EH (cell line): ENCODE measurements at regions not wholly inside any gene's neighbourhood (a gene's known extent, or its start where the extent isn't known, plus 50 kb on each side); places are given as distances from the start of the nearest gene placed in this dataset.

Experiments
- DNase-seq: peaks from one replicate; pipeline ENCODE4 v3.0.0-alpha.2; 2015; ENCODE audit warnings: low read depth

DNA sequence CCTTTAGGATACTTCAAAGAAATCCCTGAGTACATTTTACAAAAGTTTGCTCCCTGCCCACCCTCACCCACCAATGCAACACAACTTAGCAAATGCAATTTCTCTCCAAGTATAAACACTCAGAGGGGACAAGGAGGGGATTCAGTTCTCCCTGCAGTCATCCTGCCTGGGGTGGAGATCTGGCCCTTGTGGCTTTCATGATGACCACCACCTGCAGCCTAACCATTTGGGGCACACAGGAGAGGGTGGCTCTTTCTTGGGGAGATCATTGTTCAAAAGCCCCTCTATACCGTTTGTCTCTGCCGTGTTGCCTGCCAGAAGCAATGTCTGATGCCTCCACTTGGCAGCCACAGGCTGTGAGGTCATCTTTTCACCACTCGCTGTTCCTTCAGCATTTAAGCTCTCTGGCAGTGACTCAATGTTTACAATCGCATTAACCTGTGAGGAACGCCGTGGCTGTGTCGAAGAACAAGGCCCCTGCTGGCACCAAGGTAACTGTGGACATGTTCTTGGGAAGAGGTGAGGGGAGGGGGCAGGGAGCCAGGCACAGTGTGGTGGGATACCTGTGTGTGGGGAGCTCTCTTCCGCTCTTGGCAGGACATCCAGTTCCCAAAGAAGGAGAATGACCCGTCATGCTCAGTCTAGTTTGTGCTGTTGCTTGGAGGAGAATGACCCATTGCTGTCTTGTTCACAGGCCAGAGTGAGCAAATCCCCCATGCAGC, 103.9 kb upstream of the DUSP10 start:
- no peak for DNase-seq

DNA sequence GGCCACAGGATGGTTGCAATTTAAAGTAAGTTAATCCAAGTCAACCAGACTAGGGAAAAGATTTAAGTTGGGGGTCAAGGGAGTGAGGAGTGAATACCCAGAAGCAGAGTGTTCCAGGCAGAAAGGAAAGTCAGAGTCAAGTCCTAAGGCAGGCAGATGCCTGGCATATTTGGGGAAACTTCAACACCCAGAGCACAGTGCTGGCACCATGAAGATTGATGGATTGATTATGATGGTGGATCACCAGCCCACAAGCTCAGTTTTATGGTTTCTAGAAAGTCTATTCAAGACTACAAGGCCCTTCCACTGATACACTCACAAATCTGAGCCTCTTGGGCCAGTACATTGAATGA, 100.1 kb upstream of the DUSP10 start:
- no peak for DNase-seq

DNA sequence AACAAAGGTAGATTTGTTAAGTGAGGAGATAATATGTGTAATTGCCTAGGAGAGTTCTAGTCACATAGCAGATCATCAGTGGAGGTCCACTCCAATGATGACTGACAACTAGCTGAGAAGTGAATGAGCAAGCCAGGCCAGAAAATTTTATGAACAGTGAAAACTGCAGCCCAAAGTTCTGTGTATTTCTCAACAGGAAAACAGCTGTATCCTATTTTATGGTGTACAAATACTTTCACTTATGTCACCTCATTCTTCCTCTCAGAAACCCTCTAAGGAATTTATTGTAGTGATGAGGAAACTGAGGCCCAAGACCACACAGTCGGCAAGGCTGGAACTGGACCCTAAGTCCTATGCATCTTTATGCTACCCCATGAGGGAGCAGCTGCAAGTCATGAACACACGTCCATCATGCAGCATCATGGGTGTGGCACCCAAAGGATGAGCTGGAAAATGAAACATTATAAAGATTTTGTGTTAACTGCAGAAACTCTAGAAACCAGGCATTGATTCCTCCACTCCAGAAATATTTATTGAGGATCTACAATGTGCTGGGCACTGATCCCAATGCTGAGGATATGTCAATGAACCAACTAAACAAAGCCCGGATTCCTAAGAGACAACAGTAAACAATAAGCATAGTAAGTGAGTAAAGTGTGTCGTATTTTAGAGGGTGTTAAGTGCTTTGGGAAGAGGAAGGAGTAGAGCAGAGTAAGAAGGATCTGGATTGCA, 99.5 kb upstream of the DUSP10 start:
- DNase-seq = peak; percentile 83

DNA sequence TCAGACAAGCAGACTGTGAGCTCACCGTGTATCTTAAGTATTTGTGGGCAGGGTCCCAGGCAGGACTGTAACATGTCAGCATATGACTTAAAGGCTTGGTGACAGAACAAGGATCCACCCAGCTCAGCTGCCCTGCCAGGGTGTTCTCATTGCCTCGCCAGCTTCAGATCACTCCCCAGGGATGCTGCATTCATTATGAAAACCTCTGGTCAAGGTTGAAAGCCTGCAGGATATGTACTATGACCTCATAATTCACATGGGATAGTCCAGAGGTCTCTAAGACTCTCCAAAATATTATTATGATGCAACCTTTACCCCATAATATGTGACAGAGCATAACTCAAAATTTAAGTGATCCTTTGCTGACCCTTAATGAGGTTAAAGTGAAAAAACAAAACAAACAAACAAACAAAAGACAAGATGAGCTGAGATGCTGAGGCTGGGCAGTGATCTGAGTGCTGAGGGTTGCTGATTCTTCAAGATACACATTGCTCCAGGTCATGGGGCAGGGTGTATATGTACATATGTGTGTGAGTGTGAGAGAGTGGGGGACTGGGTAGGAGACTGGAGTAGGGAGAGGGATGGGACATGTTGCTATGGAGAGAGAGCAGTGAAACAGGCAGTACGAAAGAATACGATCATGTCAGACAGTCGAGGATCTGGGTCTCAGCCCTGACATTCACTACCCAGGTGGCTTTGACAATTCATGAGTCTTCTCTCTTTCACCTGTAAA, 98.8 kb upstream of the DUSP10 start:
- no peak for DNase-seq

DNA sequence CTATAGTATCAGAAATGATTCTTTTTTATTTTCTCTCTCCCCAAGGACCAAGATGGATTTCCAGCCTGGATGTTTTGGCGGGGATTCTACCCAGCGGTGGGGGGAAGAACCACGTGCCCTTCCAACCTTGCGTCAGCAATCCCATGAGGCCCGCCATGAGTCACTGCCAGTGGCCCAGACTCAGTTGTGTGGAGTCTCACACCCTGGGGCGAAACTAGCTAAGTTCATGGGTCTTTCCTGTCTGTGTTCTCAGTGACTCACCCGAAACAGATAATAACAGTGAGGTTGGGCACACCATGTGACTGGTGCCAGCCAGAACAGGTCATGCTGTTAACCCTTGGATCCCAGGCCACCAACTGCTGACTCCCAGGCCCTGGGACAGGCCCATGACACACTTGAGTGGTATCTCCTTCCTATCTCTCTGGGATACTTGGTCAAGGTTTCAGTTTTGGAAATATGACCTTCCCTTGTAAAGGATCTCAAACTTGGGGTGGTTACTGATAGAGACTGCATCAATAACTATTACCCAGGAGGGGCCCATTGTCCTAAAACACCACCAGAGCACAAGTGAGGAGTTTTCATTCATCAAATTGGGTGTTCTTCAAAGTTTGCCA, 98.0 kb upstream of the DUSP10 start:
- peak; percentile 92 for DNase-seq

DNA sequence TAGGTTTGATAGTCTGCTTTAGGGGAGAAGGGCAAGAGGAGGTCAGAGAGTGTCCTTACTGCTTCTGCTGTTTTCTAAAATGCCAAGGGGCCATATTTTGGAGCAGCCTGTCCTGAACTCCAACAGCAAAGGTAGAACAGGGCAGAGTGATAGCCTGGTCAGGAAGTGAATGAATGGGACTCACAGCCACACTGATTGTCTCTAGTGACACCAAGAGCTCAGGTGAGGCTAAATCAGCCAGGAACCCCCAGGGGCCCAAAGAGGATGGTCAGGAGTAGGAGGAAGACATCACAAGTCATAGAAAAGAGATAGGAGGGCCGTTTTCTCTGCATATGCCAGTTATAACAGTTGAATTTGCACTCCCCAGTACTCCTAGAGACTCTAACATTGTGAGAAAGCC, 97.4 kb upstream of the DUSP10 start:
- DNase-seq = no peak

DNA sequence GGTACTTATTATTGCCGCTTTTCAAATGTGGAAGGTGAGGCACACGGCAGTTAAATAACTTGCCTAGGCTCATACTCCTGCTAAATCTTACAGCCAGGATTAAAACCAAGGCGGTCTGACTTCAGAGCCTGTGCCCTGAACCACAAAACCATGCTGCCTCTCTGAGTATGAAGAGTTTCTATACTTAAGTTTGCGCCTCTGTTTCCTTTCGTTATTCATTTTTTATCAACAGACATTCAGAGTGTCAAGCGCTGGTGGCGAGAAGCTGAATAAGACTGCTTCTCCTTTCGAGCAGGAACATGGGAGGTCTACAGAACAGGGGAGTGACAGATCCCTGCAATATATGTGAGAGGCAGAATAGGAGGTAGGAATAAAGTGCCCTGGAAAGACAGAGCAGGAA, 96.0 kb upstream of the DUSP10 start:
- no peak for DNase-seq

DNA sequence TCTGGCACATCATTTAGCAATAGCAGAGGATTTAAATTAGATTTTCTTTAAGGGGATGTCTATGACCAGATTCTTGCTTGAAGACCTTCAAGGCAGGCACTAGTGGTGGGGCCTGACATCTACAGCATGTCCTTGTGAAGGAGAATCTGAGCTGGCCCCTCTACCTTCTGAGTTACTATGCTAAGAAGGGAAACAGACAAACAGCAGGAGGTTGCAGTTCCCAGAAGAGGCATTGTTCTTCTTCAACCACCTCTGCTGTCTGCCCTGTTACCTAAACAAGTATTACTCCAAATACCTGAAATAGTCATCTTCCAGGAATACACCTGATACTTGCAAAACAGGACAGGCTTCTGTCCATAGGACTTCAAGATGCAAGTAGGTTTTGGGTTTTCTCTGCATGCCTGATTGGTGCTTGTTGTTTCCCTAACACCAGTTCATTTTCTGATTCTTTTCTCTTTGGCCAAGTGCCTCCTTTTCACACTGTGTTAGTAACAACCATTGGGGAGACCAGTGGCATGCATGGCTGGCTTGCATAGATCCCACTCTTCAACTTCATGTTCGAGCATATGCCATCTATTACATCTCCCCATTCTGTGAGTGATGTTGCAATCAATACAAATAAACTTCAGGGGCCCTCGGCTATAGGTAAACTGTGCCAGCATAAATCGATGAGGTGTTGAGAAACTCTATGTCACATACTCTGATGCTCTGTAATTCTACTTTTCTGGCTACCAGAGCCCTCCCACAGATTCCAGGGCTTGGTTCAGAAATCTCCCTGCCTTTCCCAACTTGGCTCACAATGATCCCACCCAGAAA, 93.0 kb upstream of the DUSP10 start:
- DNase-seq = no peak

DNA sequence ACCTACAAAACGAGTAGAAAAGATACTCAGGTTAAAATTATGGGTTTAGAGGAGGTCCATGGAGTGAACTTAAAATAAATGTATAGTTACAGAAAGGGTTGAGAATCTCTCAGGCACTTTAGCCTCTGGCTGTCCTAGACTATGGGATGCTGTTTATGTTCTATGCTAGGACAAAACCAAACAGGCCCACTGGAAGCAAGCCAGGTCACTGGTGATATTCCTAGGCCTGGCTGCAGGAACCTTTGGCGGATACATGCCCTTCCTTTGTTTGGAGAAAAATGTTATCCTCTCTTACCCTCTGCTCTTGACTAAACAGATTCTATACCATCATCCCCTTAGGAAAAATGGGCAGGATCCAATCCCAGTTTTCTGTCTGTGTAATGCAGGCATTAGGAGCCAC, 90.7 kb upstream of the DUSP10 start:
- peak; percentile 35 for DNase-seq

DNA sequence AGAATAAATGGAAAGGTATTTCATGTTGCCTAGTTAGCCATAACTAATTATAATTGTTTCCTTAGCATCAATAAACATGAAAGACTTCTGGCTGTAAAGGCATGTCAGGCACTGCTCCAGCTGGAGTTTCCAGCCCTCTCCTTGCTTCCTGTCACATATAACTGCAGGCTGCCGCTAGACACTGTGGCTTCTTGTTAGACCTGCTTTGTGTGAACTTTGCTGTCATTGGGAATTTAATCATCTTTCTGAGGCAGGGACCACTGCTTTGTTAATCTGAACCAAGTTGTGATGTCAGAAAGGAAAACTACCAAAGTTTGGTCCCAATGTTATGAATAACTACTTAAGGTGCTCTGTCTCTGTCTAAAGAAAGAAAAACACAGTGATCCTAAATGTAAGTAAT, 90.3 kb upstream of the DUSP10 start:
- DNase-seq = peak; percentile 38

DNA sequence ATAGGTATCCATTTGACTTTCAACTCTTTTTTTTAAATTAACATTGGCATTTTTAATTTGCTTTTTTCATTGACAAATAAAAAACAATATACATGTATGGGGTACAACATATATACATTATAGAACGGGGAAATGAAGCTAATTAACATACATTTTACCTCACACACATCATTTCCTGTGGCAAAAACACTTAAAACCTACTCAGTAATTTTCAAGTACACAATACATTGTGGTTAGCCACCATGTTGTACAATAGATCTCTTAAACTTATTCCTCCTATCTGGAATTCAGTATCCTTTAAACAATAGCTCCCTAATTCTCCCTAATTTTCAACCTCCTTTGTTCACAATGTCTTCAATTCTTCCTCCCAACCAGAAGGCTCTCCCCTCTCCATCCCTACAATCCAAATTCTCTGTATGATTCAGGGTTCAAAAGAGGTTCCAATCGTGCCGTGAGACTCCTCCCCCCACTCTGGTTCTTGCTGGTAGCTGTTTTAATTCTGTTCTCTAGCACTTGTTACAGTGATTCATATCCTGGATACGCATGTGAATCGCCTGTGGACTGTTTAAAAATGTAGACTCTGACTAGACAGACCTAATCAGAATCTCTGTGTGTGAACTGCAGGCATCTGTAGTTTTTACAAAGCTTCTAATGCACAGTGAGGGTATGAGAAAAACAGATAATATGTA, 87.6 kb upstream of the DUSP10 start:
- DNase-seq = peak; percentile 97

DNA sequence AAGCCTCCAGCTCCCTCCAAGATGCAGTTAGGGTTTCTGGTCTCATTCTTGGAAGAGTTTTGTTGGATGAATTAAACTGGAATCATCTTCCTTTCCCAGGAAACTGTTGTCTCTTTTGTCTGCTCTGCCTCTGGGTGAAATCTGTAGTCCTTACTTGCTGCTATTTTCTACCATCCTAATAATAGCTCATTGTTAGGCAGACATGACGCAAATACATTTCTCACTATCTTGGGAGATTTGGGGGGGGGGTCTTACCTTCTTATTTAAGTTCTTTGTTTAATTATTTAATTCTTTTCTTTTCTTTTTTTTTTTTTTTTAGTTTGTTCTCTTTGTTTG, 85.4 kb upstream of the DUSP10 start:
- peak; percentile 32 for DNase-seq

DNA sequence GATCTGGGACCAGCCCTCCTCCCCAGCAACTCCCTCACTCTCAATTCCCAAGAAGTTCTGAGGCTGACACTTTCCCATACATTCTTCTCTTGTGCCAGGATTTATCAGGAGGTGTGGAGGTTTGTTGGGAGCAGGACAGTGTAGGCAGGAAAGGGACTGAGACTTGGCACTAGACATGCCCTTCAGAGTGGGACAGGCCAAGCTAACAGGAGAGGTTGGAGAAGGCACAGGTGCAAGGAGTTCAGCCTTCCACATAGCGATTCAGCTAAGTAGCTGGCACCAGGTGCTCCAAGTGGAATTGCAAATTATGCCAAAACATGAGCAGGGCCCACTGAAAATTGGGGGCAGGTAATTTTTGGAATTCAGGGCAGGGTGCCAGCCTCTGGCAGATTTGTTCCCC, 83.0 kb upstream of the DUSP10 start:
- DNase-seq = no peak

DNA sequence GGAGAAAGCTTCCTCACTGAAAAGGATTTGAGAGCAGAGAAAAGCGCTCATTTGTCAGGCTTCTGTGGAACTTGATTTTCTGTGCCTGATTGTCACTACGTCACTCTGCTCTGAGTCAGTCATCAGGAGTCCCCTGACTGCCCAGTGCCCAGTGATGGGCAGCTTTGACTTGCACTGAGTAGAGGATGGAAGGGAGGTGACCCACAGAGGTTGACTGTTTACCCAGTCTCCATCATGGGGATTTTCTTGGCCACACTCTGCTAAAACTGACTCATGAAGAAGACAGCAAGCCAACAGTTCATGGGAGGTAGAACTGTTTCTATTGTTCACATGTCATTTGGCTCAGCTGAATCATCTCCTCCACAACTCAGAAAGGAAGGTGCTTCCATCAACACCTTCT, 82.1 kb upstream of the DUSP10 start:
- peak; percentile 78 for DNase-seq

DNA sequence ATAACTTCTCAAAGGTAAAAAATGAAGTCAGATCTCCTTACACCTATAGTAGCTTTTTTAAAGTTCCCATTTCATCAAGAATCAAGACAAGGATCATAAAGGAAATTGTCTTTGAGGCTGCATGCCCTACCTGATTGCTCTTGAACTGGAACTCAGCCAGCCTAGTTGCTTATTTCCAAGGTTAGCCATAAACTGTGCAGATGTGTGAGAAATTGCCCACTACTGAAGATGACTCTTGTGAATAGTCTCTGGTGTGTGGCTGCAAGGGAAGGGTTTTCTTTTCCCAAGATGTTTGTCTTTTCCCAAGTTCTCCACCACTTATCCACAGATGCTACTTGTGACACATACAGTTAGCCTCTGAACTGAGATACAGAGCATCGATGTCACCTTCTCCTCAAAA, 81.7 kb upstream of the DUSP10 start:
- no peak for DNase-seq

DNA sequence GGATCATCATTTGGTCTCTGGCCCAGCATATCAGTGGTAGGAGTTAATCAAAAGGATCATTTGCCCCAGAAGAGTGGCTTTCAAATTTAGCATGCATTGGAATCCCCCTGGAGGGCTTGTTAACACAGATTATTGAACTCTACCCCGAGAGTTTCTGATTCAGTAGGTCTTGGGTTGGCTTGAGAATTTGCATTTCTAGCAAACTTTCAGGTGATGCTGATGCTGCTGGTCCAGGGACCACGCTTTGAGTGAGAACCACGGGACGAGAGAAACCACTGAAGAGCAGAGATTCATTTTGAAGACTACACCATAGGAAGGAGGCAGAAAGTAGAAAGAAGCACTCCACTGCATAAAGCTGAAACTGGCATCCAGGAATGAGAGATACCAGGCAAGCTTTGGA, 81.3 kb upstream of the DUSP10 start:
- no peak for DNase-seq

DNA sequence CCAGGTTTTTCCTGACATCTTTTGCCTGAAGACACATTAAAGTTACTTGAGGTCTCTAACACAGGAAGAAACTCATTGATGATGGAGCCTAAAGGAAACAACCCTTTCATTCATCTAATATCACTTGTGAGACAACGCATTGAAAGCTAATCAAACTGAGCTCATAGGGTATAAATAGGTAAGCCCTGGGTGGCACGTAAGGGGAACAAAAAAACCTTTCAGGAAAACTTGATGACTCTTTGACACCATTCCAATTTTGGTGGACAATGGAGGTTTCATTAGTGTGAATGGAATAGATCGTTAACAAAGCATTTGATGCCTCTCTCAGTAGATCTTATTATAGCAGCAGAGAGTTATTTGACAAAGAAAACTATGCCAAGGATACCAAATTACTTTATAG, 80.7 kb upstream of the DUSP10 start:
- DNase-seq = no peak

DNA sequence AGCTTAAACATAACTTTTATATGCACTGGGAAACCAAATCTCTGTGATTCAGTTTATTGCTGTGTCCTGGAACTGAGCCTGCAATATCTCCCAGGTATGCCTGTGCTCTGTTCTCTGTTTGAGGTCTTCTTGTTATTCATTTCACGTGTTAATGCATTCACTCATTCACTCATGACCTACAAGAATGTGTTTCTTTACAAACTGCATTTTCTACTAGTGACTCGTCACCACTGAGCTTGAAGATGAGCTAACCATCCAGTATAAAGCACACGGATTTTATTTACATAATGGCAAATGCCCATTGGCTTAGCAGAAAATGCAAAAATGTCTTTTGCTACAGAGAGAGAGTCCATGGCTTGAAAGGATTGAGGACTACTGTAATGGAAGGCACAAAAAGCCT, 75.0 kb upstream of the DUSP10 start:
- DNase-seq = peak; percentile 95

DNA sequence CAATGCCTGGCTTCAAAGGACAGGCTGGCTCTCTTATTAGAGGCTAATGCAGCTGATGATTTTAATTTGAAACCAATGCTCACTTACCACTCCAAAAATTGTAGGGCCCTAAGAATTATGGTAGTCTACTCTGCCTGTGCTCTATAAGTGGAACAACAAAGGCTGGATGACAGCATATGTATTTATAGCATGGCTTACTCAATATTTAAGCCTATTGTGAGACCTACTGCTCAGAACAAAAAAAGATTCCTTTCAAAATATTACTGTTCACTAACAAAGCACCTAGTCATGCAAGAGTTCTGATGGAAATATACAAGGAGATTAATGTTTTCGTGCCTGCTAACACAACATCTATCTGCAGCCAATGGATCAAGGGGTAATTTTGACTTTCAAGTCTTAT, 73.8 kb upstream of the DUSP10 start:
- no peak for DNase-seq

DNA sequence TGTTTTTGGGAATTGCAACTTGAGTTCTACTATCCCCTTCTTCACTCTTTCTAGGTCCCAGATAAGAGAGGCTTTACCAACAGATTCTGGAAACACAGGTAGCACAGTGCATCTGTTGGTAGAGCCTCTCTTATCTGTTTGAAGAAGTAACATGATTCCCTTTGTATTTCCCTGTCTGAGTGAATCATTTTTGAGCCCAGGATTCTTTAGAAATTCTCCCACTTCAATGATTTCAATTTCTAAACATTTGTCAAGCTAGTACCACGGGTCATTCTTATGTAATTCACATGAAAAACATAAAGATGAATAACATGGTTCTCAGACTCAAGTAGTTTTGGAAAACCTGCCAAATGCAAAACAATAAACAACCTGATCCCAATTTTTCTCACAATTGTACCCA, 72.0 kb upstream of the DUSP10 start:
- DNase-seq = no peak

DNA sequence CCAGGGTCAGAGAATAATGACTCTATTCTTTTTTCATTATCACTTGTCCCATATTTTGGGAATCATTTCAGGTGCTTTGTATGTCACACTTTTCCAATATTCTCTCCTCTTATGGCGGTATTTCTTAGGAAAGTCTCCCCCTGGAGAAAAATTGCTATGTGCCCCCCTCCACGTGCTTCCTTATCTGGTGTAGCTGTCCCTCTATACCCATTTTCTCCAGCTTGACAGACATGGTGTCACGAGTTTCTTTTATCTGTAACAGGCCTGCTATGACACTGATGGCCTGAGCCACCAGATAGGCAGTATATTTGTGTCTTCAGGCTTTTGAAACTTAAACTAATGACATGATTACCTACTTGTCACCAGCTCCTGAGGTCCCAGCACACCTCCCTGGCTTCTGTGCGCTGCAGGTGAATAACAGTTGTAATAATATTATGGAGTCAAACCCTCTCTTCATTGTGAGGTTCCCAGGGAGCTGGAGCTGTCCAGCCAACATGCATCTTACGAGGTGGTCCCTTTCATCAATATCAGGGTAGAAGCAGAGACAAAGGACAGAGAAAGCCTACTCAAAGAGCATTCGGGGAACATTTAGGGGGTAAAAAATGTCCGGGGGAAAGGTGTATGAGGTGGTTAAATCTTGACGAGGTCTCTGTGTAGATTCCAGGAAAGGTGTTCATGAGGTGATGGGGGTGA, 71.2 kb upstream of the DUSP10 start:
- DNase-seq = no peak
